ENCODE measurements at regions not wholly inside any gene's neighbourhood (a gene's known extent, or its start where the extent isn't known, plus 50 kb on each side); places are given as distances from the start of the nearest gene placed in this dataset.

- TF ChIP-seq, protein P1, sequence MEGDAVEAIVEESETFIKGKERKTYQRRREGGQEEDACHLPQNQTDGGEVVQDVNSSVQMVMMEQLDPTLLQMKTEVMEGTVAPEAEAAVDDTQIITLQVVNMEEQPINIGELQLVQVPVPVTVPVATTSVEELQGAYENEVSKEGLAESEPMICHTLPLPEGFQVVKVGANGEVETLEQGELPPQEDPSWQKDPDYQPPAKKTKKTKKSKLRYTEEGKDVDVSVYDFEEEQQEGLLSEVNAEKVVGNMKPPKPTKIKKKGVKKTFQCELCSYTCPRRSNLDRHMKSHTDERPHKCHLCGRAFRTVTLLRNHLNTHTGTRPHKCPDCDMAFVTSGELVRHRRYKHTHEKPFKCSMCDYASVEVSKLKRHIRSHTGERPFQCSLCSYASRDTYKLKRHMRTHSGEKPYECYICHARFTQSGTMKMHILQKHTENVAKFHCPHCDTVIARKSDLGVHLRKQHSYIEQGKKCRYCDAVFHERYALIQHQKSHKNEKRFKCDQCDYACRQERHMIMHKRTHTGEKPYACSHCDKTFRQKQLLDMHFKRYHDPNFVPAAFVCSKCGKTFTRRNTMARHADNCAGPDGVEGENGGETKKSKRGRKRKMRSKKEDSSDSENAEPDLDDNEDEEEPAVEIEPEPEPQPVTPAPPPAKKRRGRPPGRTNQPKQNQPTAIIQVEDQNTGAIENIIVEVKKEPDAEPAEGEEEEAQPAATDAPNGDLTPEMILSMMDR (IDR thresholded peaks at IDR 0.05) = no peak
- no peak for TF ChIP-seq ZFX (IDR thresholded peaks at IDR 0.05; ENCODE audit: borderline replicate concordance)
Observed at GRCh38 chr7:3193379-3194120, 107.5 kb upstream of the SDK1 start.

Measured in 22Rv1 (cell line).